HG02678 (cell line): ENCODE measurements at regions not wholly inside any gene's neighbourhood (a gene's known extent, or its start where the extent isn't known, plus 50 kb on each side); places are given as distances from the start of the nearest gene placed in this dataset.

ENCODE experiments used
- ATAC-seq: cut with Tn5 transposase; IDR thresholded peaks from one replicate; pipeline ENCODE4 v1.9.1; 2021; ENCODE audit warnings: mild to moderate bottlenecking, moderate library complexity; ENCODE audit not compliant: unreplicated experiment

DNA sequence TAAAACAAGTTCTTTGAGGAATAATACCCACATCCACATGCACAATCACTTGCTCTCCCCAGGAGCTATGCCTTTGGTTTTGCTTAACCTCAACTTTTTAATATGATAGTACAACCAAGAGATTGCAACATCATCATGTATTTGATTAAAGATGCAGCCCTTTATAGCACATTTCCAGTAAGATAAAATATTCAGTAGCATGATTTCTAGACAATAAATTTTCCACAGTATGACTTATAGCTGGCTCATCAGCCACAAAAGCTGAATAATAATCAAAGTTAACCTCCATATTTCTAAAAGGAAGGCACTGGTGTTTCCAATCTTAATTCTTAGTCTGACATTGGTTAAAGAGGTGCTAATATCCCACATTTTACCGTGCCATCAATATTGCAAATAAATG, 622.5 kb downstream of the TBL1XR1 start:
- no peak for ATAC-seq

DNA sequence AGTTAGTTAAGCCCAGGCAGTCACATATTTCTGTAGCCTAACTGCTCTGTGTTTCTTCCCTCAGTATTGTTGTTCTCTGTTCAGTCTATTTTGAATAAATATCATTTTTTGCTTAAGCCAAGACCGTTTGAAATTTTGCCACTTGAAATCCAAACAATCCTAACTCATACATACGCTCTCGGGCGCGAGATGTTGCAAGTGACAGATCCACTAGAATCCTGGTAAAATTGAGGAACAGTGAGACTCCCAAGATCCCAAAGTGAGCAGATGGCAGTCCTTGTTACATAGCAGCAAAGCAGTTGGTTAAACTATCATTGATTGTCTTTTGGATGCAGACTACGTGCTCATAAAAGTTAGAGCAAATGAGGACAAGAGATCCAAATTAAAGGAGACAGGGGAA, 625.4 kb downstream of the TBL1XR1 start:
- no peak for ATAC-seq

DNA sequence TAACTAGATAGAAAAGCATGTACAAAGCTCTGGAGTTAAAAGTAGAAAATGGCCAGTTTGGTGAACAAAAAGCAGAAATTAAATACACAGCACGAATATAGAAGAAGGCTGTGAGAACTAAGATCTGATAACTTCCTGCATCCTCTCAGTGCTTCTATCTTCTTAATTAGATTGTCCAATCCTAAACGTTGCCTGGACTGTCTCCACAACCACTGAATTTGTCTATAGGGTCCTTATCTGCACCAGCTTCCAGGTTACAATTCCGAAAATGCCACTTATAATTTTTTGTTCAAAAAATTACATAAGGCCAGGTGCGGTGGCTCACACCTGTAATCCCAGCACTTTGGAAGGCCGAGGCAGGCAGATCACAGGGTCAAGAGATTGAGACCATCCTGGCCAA, 626.3 kb downstream of the TBL1XR1 start:
- ATAC-seq: no peak

DNA sequence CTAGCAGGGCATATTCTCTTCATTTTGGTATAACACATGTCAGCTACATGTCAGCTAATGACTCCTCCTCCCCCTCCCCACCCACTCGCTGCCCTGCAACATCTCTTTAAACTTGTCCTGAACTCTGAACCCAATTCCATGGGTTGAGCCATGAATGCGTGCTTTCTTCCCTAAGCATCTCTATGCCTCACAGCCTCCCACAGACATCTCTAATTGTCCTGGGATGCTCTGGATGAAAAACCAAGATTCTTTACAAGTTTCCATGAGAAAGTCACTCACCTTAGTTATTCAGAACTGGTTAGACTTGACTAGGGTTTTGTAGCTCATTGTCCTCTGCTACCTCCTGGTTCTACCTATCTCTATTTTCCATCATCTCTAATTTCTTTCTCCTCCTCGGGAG, 629.1 kb downstream of the TBL1XR1 start:
- no peak for ATAC-seq

DNA sequence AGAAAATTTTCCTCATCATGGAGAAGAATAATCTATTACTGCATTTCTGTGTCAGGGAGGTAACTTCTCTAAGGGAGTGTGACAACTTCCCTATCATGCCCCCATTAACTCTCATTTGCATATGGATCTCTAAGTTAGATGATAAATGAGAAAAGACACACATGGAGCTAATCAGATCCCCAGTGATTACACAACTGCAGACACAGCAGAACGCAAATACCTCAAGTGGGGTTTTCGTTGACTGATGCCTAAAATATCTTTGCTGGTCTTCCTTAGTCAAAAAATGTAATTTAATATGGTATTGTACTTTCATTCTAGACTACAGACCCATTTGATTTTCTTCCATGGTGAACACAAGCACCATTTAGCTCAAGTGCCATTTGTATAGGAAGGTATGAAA, 630.5 kb downstream of the TBL1XR1 start:
- ATAC-seq: no peak

DNA sequence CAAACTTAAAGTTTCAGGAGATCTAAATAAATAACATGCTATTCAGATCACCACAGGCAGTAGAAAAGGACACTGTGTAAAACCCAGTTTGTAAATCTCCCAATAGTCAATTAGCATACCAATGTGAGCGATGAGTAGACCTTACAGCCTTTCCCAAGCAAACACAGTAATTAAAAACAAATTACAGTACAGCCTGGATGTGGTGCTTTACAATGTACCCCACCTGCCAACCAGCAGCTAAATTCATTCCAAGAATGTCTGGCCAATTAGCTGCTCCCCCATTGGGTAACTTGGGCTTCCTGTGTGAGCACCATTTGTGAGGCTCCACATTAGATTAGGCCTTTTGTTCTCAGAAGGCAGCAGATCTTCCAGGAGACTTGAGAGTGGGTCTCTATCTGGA, 635.0 kb downstream of the TBL1XR1 start:
- ATAC-seq: no peak

DNA sequence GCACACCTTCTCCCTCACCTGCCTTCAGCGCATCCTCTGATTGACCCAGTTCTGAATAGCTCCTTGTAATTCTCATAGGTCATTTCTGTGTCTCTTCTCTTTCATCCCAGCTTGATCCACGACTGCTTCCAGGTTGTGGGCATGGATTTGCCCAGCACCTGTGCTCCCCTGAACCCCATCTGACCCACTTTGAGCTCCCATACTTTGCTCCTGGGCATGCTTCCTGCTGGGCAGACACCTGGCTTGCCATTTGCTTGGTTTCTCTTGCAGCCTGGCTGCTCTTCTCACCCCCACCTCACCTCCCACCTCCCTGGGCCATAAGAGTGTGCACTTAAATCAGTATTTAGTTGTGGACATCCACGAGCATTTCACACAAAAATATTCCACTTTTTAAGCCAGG, 635.5 kb downstream of the TBL1XR1 start:
- no peak for ATAC-seq

DNA sequence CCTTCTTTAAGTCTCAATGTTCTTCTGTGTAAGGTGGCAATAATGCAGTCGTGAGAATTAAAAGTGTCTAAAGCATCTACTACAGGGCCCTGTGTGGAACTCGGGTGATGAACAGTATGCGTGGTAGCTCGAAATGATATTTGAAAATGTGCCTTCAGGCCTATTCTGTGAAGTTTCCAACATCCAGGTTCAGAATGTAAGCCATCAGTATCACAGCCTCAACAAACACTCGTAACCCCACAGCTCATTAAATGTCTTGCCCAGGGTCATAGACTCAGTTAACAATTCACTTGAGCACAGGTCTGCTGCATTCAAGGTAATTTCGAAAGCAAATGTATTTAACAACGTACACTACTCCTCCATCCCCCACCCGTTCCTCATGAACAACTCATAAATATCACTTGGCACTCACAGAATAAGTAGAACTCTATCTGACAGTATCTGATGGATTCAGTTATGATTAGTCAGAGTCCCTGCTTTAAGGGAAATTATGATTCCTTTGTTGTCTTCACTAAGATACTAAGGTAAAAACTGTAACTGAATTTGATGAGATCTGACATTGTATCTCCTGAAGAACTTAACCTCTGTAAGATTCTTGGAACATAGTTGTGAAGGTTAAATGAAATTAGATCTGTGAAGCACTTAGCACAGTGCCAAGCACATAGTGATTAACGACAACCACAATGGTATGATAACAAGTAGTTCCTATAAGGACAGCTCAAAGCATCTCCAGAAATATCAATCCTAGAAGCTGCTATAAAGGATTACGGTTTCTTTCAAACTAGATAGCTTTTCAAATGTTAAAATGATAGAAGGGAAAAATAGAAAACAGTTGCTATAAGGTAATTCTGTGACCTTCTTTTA, 642.3 kb downstream of the TBL1XR1 start:
- ATAC-seq: no peak

DNA sequence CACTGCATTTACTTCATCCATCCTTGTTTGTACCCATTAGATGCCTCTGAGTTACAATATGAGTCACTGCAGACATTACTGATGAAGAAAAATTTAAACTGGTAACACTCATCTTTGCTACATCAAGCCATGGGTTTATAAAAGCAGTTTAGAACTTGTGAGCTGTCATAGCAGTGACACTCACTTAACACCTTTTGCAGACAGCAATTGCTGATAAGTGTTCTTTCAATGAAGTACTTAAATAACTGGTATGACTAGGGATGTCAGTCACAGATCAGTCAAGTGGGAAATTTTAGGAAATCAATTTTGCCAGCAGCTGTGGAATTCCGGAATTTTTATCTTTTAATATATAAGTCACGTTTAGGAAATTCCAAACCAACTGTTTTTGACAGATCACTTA, 643.0 kb downstream of the TBL1XR1 start:
- no peak for ATAC-seq

DNA sequence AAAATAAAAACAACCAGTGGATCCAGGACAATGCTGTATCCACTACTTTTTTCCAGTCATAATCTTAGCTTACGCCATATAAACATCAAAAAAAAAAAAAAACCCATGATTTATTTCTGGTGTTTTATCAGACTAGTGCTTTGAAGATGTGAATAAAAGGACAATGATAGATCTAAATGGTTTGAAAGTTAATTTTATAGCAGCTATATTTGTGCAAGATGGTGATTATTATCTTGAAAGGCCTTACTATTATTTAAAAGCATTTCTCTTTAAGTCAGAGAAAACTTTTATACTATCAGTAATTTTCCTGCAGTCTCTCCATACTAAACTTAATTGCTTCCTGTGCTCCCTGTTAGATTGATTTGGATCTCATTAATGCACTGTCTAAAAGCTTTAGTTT, 670.3 kb downstream of the TBL1XR1 start:
- ATAC-seq: no peak

DNA sequence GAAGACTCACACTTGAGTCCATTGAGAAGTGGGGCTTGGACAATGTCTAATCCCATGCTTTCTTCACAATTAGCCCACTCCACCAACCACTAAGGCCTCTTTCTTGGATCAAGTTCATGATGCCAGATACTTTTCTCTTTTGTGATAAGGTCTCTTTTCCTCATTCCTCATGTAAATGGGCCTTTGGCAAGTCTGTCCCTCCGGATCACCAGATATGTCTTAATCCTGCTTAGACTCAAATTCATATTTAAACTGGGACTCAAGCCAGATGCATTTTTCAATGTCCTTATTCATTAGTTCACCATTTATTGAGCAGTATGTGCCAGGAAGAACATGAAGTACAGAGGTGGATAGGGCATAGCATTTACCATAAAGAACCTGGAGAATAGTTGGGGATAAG, 671.1 kb downstream of the TBL1XR1 start:
- ATAC-seq: no peak

DNA sequence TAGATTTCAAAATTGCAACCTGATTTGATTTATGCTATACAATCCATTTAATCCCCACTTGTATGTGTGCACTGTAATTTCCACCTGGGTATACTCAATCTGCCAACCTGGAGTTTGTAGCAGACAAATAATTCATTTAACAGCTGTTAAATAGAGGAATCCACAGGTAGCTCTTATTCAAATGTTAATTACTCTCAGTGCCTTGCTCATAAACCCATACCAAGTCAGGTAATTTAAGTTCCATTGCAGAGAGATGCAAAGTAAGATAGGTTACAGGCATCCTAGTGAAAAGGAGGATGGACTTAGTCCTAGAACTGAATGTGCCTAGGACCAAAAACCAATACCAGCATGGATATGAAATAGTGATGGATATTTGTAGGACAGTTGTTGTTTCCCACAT, 674.2 kb downstream of the TBL1XR1 start:
- ATAC-seq: no peak

DNA sequence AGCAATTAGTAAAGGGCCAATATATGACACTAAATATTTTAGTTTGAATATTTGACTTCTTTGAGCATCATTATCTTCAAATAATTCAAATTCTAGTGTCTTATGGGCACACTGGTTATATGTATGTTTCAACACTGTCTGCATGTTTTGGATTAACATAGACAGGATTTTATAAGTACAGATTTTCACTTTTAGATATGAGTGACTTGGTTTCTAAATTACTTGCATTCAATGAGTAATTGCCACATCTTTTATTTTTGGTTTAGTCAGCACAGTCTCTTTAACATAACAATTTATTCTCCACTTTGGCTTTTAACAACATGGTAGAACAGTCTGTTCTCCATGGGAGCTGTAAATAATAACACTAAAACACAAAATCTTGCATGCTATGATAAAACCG, 674.8 kb downstream of the TBL1XR1 start:
- no peak for ATAC-seq

DNA sequence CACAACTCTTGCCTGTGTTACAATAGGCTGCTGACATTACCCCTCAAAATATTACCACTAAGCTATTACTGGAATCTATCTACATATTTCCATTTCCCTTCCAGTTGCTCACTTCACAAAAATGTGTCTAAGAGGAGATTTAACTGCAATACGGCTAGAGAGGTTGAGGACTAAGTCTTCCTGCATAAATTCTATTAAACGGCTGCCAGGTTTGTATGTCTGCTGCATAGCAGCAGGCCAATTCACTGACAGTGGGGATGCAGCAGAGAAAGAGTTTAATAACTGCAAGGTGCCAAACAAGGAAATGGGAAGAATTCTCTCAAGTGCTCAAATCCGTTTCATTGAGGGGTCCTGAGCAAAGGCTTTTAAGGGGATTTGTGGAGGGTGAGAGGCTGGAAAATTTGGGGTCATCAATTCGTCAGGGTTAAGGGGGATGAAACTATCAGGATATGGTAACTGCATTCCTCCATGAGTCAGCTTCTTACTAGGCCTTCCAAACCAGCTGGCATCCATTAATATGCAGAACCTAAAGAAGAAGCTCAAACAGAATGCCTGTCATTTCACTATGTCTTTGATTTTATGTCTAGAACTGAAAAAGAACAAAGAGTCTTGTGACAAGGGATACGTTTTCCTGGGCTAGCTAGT, 675.6 kb downstream of the TBL1XR1 start:
- ATAC-seq: no peak

DNA sequence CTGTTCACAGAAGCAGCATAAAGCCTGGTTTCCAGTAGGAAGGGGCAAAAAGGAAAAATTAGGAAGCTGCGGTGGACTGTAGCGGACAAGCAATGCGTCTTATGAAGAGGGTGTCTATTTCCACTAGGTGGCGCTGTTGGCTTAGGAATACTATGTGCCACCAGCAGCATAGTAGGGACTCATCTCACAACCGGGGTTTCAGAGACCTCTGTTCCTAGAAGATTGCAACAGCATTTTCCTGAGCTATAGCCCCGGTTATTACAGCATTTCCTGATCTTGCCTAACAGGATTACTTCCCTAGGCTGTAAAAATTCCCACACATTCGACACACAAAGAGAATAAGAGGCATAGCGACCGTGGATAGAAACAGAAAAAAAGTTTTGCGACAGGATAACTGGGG, 683.0 kb downstream of the TBL1XR1 start:
- ATAC-seq: no peak

DNA sequence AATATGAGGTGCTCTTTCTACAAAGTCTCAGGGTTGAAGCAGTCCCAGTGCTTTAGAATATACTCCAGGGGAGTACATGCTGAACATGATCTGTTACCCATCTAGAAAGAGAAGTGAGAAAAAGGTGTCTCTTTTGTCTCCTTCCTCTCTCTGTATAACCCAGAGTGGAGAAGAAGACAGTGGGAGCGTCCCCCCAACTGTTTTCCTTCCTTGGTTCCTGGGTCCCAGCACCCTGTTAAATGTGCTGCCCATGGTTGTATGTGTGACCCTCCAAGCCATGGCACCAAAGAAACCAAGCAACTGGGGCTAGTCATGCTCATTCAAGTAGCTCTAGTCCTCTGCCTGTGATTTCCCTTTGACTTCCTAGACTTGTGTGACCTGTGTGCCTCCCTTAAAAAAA, 683.7 kb downstream of the TBL1XR1 start:
- no peak for ATAC-seq

DNA sequence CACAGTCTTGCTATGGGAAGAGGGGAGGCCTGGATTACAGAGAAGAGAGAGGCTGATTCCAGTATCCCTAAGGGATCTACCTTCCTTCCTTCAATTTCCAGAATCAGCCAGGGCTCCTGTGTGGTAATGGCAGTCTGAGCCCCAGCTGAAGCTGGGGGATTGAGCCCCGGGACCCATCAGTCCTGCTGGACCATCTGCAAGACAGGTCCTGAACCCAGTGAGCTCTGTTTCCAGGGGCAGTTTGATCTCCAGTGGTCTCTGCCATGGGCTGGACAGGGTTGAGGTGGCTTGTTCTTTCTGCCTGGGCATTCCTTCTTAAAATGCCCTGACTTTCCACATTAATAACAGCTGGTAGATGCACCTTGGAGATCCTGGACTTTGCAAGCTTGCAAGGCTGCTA, 685.2 kb downstream of the TBL1XR1 start:
- no peak for ATAC-seq

DNA sequence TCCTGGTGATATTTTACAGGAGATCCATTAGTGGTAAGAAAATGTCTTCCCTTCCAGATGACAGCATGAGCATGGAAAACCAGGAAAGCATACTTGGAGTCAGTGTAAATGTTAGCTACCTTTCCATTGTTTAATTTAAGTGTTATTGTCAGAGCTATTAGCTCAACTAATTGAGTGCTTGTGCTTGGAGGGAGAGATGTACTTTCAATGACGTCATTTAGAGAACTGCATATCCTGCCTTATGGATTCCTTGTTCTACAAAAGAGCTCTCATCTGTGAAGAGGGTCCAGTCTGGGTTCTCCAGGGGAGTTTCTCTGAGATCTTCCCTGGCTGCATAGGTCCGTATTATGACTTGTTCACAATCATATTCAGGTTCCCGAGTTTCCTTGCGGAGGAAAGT, 687.2 kb downstream of the TBL1XR1 start:
- ATAC-seq: no peak

DNA sequence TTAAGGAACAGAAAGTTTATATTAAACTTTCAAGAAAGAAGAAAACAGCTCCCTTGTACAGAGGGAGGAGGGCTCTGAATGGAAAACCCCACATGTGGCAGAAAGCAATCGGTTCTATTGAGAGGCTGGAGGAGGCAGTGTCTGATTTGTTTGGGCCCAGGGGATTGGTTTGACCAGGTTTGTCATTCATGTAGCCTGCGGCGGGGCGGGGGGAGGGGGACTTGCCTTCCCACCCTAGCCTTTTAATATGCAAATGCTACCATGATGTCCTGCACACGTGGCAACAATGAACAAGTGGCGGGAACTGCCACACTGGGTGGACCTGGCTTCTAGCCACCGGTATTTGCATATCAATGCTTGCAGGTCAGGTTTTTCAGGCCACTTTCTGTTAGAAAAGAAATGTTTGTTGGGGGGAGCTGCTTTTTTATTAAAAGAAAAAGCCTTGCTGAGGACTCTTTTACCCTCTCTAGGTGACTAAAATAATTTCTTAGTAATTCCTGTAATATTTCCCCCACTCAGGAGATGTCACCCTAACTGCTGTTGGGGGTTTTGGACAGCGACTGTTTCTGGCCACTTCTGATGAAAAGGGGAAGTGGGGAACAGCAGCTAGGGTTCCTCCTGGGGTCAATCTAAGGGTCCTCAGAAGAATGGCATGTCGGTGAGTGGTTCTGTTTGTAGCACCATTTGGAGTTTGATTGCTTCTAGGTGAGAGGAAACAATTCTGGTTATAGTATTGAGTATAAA, 691.2 kb downstream of the TBL1XR1 start:
- ATAC-seq: no peak

DNA sequence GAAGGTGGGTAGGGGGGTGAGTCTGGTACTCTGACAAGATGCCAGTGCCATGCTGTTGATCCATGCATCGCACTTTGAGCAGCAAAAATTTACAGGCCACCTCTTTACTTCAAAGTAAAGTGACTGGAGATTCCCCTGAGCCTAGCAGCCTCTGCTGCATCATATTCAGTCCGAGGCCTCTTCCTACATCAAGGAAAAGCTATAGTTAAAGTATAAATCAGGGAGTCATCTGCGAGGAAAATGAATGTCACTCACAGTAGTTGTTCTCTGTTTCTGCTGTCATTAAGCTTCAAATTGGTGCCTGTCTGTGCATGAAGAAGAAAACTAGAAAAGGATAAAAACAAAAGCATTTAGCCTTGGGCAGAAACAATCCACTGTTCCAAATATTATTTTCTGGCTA, 706.2 kb downstream of the TBL1XR1 start:
- ATAC-seq: no peak

DNA sequence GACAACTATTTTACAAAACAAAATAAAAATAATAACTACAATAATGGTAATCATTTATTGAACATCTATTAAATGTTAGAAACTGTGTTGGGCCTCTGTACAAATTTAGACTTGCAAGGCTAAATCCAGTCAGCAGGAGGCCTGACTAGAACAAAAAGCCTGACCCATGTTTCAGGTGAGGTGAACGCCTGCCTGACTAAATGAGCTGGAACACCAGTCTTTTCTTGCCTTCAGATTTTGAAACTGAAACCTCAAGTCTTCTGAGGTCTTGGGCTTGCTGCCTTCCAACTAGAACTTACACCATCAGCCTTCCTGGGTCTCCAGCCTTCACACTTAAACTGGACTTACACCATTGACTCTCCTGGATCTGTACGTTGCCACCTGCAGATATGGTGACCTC, 706.9 kb downstream of the TBL1XR1 start:
- no peak for ATAC-seq

DNA sequence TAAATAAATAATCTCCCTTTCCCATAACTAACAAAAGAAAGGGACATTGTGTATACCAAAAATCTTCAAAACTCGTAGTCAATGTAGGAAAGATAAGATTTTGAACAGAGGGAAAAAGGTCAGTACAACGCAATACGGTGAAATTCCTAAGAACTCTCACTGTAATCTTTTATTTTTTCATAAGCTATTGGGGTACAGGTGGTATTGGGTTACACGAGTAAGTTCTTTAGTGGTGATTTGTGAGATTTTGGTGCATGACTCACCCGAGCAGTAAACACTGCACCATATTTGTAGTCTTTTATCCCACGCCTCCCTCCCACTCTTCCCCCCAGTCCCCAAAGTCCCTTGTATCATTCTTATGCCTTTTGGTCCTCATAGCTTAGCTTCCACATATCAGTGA, 718.0 kb downstream of the TBL1XR1 start:
- ATAC-seq: no peak
